ENCODE measurements at regions not wholly inside any gene's neighbourhood (a gene's known extent, or its start where the extent isn't known, plus 50 kb on each side); places are given as distances from the start of the nearest gene placed in this dataset.

- no peaks in the 10 kb centered on the region for H3K36me3 ChIP-seq
- no peaks in the 10 kb centered on the region for H3K9me3 ChIP-seq
- ATAC-seq (ENCODE audit: low FRiP score in 2 of 2) (no peak), DNase-seq (no peak)
- 88 to 89% methylated on average over 5 of the region's 5 CpGs for WGBS, 2 donors
- TF ChIP-seq POLR2AphosphoS5 (IDR thresholded peaks at IDR 0.05), result no peak
- H3K27me3 ChIP-seq, result no peaks in the 10 kb centered on the region
- H3K4me3 ChIP-seq, result no peak overlapping the region
- H3K27ac ChIP-seq, result no peak overlapping the region
- H3K4me1 ChIP-seq, result peaks cover 0 to 16% (median 6%) of the 10 kb centered on the region in 4 donors
Measured at GRCh38 chr4:108532187-108532586, 88.2 kb upstream of the RPL34 start.

- Histone ChIP-seq H3K27ac (peak overlapping the region in 1 of 4 donors; percentile 22), H3K36me3 (no peaks in the 10 kb centered on the region), H3K9me3 (no peaks in the 10 kb centered on the region), H3K4me1 (peaks cover 0 to 16% (median 6%) of the 10 kb centered on the region in 4 donors), H3K4me3 (no peak overlapping the region), H3K27me3 (no peaks in the 10 kb centered on the region)
- ATAC-seq (ENCODE audit: low FRiP score in 2 of 2) (no peak), DNase-seq (no peak)
- WGBS, 2 donors, result 40 to 42% methylated on average over 2 of the region's 2 CpGs
- TF ChIP-seq POLR2A (IDR thresholded peaks at IDR 0.05), result no peak
- TF ChIP-seq POLR2AphosphoS5 (IDR thresholded peaks at IDR 0.05), result no peak
- no peak for TF ChIP-seq EP300 (IDR thresholded peaks at IDR 0.05)
- TF ChIP-seq, protein P1, sequence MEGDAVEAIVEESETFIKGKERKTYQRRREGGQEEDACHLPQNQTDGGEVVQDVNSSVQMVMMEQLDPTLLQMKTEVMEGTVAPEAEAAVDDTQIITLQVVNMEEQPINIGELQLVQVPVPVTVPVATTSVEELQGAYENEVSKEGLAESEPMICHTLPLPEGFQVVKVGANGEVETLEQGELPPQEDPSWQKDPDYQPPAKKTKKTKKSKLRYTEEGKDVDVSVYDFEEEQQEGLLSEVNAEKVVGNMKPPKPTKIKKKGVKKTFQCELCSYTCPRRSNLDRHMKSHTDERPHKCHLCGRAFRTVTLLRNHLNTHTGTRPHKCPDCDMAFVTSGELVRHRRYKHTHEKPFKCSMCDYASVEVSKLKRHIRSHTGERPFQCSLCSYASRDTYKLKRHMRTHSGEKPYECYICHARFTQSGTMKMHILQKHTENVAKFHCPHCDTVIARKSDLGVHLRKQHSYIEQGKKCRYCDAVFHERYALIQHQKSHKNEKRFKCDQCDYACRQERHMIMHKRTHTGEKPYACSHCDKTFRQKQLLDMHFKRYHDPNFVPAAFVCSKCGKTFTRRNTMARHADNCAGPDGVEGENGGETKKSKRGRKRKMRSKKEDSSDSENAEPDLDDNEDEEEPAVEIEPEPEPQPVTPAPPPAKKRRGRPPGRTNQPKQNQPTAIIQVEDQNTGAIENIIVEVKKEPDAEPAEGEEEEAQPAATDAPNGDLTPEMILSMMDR (IDR thresholded peaks at IDR 0.05), result no peak
Measured at GRCh38 chr4:108531461-108531860, 88.9 kb upstream of the RPL34 start.

- Histone ChIP-seq H3K9me3 (no peaks in the 10 kb centered on the region), H3K27ac (no peak overlapping the region), H3K4me3 (no peak overlapping the region), H3K4me1 (peaks cover 0 to 16% (median 6%) of the 10 kb centered on the region in 4 donors), H3K36me3 (no peaks in the 10 kb centered on the region), H3K27me3 (no peaks in the 10 kb centered on the region)
- TF ChIP-seq EP300 (IDR thresholded peaks at IDR 0.05) (no peak), POLR2A (IDR thresholded peaks at IDR 0.05) (no peak), POLR2AphosphoS5 (IDR thresholded peaks at IDR 0.05) (no peak)
- TF ChIP-seq, protein P1 (IDR thresholded peaks at IDR 0.05), result no peak
- 74 to 75% methylated on average over 8 of the region's 8 CpGs for WGBS, 2 donors
- DNase-seq (no peak), ATAC-seq (ENCODE audit: low FRiP score in 2 of 2) (no peak)
Measured at GRCh38 chr4:108529984-108530905, 90.1 kb upstream of the RPL34 start.

GRCh38 chr4:108529102-108529501 is 91.3 kb upstream of the RPL34 start:
- Histone ChIP-seq H3K4me3 (no peak overlapping the region), H3K9me3 (no peaks in the 10 kb centered on the region), H3K4me1 (peaks cover 0 to 10% (median 4%) of the 10 kb centered on the region in 4 donors), H3K27me3 (no peaks in the 10 kb centered on the region), H3K27ac (no peak overlapping the region), H3K36me3 (no peaks in the 10 kb centered on the region)
- DNase-seq (no peak), ATAC-seq (ENCODE audit: low FRiP score in 2 of 2) (no peak)
- TF ChIP-seq EP300 (IDR thresholded peaks at IDR 0.05) (no peak), POLR2AphosphoS5 (IDR thresholded peaks at IDR 0.05) (no peak)
- 65 to 80% methylated on average over 1 of the region's 1 CpG for WGBS, 2 donors

GRCh38 chr4:108527723-108528122 is 92.7 kb upstream of the RPL34 start:
- Histone ChIP-seq H3K36me3 (no peaks in the 10 kb centered on the region), H3K4me3 (no peak overlapping the region), H3K9me3 (no peaks in the 10 kb centered on the region), H3K27me3 (no peaks in the 10 kb centered on the region), H3K4me1 (peaks cover 0 to 10% (median 4%) of the 10 kb centered on the region in 4 donors), H3K27ac (no peak overlapping the region)
- TF ChIP-seq EP300 (IDR thresholded peaks at IDR 0.05) (no peak), POLR2AphosphoS5 (IDR thresholded peaks at IDR 0.05) (no peak), POLR2A (IDR thresholded peaks at IDR 0.05) (no peak)
- TF ChIP-seq, protein P1 (IDR thresholded peaks at IDR 0.05), result no peak
- DNase-seq (no peak), ATAC-seq (ENCODE audit: low FRiP score in 2 of 2) (no peak)
- WGBS, 2 donors, result 47 to 63% methylated on average over 2 of the region's 2 CpGs
